ENCODE measurements at regions not wholly inside any gene's neighbourhood (a gene's known extent, or its start where the extent isn't known, plus 50 kb on each side); places are given as distances from the start of the nearest gene placed in this dataset.
A peak's percentile ranks its signal among the peaks of the same experiment; 100 is the strongest.

DNA sequence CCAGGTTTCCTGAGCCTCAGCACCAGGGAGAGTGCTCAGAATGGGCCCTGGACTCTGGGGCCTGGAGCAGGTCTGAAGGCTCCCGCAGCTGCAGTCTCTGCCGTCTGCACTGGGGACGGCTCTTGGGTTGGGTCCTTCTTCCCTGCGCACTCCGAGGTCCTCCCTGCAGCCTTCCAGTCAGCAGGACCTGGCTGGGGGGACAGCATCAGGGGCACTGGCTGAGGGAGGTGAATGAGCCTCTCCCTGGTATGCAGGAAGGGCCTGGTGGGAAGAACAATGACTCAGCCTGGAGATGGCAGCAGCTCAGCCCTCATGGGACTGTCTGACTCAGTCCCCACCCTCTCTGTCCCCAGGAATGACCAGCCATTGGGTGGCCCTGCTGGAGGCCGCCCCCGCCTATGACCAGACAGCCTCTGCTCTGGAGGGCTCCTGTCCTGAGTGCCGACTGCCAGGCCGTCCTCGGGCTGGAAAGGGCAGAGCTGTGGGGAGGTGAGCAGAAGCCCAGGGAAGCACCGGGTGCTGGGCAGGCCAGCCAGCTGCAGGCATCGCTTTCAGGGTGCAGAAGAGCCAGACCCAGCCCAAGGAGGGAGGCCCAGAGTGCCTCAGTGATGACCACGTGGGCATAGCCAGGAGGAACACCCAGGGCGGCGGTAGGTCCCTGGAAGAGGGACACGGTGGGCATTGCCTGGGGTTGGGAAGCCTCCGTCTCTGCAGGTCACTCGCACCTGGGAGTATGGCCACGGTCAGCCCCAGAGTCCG is 455.0 kb downstream of the BRD1 start:
- TF ChIP-seq, protein P1, sequence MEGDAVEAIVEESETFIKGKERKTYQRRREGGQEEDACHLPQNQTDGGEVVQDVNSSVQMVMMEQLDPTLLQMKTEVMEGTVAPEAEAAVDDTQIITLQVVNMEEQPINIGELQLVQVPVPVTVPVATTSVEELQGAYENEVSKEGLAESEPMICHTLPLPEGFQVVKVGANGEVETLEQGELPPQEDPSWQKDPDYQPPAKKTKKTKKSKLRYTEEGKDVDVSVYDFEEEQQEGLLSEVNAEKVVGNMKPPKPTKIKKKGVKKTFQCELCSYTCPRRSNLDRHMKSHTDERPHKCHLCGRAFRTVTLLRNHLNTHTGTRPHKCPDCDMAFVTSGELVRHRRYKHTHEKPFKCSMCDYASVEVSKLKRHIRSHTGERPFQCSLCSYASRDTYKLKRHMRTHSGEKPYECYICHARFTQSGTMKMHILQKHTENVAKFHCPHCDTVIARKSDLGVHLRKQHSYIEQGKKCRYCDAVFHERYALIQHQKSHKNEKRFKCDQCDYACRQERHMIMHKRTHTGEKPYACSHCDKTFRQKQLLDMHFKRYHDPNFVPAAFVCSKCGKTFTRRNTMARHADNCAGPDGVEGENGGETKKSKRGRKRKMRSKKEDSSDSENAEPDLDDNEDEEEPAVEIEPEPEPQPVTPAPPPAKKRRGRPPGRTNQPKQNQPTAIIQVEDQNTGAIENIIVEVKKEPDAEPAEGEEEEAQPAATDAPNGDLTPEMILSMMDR (IDR thresholded peaks at IDR 0.05; ENCODE audit: poor library complexity, severe bottlenecking): no peak
- Histone ChIP-seq H3K4me3 (ENCODE audit: severe bottlenecking) (no peak overlapping the region), H3K27ac (ENCODE audit: poor library complexity, severe bottlenecking) (no peak overlapping the region), H3K9me3 (ENCODE audit: severe bottlenecking) (peaks cover 1% of the 10 kb centered on the region), H3K27me3 (ENCODE audit: insufficient read depth, poor library complexity, severe bottlenecking) (no peaks in the 10 kb centered on the region), H3K4me1 (ENCODE audit: insufficient read depth, poor library complexity, severe bottlenecking) (no peaks in the 10 kb centered on the region), H3K36me3 (ENCODE audit: low read depth) (no peaks in the 10 kb centered on the region)
- DNase-seq (ENCODE audit: low spot score): no peak
- ATAC-seq (ENCODE audit: low read depth): peak; percentile 74

DNA sequence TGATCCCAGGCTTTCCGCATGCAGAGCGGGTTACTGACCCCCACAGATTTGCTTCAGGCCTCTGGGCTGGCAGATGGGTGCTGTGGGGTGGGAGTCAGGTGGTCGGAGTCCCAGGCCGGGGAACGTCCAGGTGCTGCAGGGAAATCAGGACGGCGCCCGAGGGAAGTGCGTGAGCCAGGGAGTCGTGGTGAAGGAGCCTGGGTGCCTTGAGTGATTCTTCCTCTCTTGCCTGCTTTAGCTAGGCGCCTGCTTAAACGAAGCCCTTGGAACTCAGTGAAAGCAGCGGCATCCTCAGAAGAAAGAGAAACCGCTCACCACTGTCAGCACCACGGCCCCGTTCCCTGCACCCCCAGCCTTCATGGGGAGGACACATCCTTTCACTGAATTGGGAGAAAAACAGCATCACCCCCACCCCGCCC is 455.6 kb downstream of the BRD1 start:
- no peak overlapping the region for H3K4me3 ChIP-seq (ENCODE audit: severe bottlenecking)
- no peaks in the 10 kb centered on the region for H3K36me3 ChIP-seq (ENCODE audit: low read depth)
- DNase-seq (ENCODE audit: low spot score) (peak; percentile 41), ATAC-seq (ENCODE audit: low read depth) (no peak)
- H3K9me3 ChIP-seq (ENCODE audit: severe bottlenecking): peaks cover 1% of the 10 kb centered on the region
- H3K4me1 ChIP-seq (ENCODE audit: insufficient read depth, poor library complexity, severe bottlenecking): no peaks in the 10 kb centered on the region
- no peak overlapping the region for H3K27ac ChIP-seq (ENCODE audit: poor library complexity, severe bottlenecking)
- TF ChIP-seq, protein P1 (IDR thresholded peaks at IDR 0.05; ENCODE audit: poor library complexity, severe bottlenecking): no peak
- no peaks in the 10 kb centered on the region for H3K27me3 ChIP-seq (ENCODE audit: insufficient read depth, poor library complexity, severe bottlenecking)

DNA sequence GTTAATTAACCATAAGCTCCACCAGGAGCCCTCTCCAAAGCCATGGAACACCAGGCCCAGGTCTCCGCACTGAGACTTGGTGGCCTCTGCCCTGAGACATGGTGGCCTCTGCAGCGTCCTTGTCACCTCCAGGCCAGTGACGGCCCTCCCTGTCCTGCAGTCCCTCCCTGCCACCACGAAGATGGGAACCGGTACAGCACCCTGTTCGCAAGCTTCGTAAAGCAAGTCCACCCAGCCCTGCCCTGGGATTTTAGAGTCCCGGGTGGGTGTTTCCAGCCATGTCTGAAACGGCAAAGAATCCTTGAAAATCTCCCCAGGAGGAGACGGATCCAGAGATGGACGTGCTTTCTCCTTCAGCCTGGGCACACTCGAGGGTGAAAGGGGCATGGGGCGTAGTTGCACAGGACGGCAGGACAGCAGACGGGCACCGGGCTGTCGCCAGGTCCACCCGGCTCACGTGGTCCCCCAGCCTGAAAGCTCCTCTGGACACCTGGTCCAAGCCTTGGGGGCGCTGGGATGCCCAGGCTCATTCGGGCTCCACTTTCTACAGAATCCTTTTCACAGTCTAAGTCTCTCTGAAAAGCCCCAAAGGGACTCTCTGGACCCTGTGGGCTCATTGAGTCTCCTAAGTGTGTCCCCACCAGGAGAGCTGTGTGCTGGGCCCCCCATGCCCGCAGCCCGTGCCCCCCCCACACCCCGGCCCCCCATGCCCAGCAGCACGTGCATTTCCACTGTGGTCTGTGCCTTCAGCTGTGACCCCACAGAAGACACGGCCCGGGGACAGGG is 456.2 kb downstream of the BRD1 start:
- TF ChIP-seq, protein P1 (IDR thresholded peaks at IDR 0.05; ENCODE audit: poor library complexity, severe bottlenecking): no peak
- no peaks in the 10 kb centered on the region for H3K27me3 ChIP-seq (ENCODE audit: insufficient read depth, poor library complexity, severe bottlenecking)
- H3K36me3 ChIP-seq (ENCODE audit: low read depth): no peaks in the 10 kb centered on the region
- ATAC-seq (ENCODE audit: low read depth): no peak
- no peak for DNase-seq (ENCODE audit: low spot score)
- H3K27ac ChIP-seq (ENCODE audit: poor library complexity, severe bottlenecking): no peak overlapping the region
- no peak overlapping the region for H3K4me3 ChIP-seq (ENCODE audit: severe bottlenecking)
- peaks cover 1% of the 10 kb centered on the region for H3K9me3 ChIP-seq (ENCODE audit: severe bottlenecking)
- no peaks in the 10 kb centered on the region for H3K4me1 ChIP-seq (ENCODE audit: insufficient read depth, poor library complexity, severe bottlenecking)

DNA sequence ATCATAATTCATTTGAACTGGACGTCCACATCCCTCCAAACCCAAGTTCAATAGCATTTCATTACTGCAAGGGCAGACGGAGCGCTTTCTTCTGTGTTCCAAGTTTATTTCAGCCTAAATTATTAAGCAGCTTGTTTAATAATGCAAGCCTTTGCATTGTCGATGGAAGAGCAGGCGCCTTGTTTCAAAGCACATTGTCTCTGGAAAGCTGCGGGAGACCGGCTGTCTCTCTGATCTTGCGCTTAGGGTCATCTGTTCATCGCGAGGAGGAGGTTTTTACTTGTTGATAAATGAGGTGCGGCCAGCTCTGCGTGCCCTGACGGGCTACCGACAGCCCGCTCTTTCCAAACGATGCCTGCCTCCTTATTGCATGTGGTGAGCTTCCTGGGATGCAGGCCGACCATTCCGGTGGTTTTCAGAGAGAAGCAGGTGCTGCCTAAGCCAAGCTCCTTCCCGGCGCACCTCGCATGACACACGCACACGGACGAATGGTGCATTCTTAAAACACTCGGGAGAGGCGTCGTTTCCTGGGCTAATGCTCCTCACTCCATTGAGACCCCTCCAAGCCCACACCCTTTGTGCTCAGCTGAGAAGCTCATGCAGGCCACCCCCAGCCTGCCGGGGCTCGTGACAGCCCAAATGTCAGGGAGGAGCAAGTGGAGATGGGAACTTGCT is 456.9 kb downstream of the BRD1 start:
- peak; percentile 36 for DNase-seq (ENCODE audit: low spot score)
- TF ChIP-seq, protein P1 (IDR thresholded peaks at IDR 0.05; ENCODE audit: poor library complexity, severe bottlenecking): no peak
- peaks cover 1% of the 10 kb centered on the region for H3K9me3 ChIP-seq (ENCODE audit: severe bottlenecking)
- no peak overlapping the region for H3K4me3 ChIP-seq (ENCODE audit: severe bottlenecking)
- H3K27me3 ChIP-seq (ENCODE audit: insufficient read depth, poor library complexity, severe bottlenecking): no peaks in the 10 kb centered on the region
- no peak overlapping the region for H3K27ac ChIP-seq (ENCODE audit: poor library complexity, severe bottlenecking)
- no peak for ATAC-seq (ENCODE audit: low read depth)
- H3K4me1 ChIP-seq (ENCODE audit: insufficient read depth, poor library complexity, severe bottlenecking): no peaks in the 10 kb centered on the region
- H3K36me3 ChIP-seq (ENCODE audit: low read depth): no peaks in the 10 kb centered on the region
